GM10266 (cell line): ENCODE measurements at regions not wholly inside any gene's neighbourhood (a gene's known extent, or its start where the extent isn't known, plus 50 kb on each side); places are given as distances from the start of the nearest gene placed in this dataset.

Source experiments
- DNase-seq: peaks from one replicate; pipeline ENCODE4 v3.0.0; 2012; ENCODE audit errors: extremely low spot score
- TF ChIP-seq, protein P1 (sequence below): IDR thresholded peaks from 2 replicates; pipeline ENCODE4 v1.5.1; 2012; ENCODE audit warnings: mild to moderate bottlenecking, low read depth; ENCODE audit not compliant: control insufficient read depth, insufficient read depth; ENCODE audit errors: missing control alignments

DNA sequence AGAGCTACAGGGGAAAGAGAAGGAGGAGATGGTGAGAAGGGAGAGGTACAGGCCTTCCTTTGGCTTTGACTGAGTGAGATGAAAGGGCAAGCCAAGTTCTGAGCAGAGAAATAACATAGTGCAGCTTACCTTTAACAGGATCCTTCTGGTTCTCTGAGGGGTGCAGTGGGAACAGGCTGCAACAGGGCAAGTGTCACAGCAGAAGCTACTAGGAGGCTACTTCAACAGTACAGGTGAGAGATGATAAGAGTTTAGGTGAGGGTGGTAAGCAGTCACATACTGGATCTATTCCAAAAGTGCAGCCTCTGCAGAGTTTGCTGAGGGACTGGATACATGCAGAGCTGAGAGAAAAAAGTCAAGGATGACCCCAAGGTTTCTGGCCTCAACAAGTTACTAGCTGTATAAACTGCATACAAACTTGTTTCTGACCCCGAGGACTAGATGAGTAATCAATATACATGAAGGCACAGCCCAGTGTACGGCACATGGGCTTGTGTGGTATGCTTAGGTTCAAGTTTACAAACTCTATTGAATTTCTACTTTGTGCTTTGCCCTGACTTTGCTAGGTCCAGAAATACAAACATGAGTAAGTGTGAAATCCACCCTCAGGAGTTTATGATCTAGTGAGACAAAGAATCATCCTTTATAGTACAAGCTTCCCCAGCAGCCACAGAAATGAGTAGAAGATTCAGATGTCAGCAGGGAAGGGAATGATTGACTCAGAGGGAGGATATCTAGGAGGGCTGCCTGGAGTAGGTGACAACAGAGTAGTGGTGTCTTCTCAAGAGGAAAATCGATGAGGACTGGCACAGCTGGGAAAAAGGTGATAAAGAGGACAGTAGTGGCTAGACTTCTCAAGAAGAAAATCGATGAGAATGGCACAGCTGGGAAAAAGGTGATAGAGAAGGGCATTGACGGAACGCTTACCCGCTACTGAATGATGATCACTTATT lies 78.2 kb upstream of the TJP1 start:
- TF ChIP-seq, protein P1, sequence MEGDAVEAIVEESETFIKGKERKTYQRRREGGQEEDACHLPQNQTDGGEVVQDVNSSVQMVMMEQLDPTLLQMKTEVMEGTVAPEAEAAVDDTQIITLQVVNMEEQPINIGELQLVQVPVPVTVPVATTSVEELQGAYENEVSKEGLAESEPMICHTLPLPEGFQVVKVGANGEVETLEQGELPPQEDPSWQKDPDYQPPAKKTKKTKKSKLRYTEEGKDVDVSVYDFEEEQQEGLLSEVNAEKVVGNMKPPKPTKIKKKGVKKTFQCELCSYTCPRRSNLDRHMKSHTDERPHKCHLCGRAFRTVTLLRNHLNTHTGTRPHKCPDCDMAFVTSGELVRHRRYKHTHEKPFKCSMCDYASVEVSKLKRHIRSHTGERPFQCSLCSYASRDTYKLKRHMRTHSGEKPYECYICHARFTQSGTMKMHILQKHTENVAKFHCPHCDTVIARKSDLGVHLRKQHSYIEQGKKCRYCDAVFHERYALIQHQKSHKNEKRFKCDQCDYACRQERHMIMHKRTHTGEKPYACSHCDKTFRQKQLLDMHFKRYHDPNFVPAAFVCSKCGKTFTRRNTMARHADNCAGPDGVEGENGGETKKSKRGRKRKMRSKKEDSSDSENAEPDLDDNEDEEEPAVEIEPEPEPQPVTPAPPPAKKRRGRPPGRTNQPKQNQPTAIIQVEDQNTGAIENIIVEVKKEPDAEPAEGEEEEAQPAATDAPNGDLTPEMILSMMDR = no peak
- DNase-seq = no peak

DNA sequence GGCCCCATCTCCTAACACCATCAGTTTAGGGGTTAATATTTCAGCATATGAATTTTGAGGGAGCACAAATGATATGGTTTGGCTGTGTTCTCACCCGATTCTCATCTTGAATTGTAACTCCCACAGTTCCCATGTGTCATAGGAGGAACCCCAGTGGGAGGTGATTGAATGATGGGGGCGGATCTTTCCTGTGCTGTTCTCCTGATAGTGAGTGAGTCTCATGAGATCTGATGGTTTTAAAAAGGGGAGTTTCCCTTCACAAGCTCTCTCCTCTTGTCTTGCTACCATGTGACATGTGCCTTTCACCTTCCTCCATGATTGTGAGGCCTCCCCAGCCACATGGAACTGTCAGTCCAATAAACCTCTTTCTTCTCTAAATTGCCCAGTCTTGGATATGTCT lies 73.8 kb upstream of the TJP1 start:
- TF ChIP-seq, protein P1 = no peak
- no peak for DNase-seq

DNA sequence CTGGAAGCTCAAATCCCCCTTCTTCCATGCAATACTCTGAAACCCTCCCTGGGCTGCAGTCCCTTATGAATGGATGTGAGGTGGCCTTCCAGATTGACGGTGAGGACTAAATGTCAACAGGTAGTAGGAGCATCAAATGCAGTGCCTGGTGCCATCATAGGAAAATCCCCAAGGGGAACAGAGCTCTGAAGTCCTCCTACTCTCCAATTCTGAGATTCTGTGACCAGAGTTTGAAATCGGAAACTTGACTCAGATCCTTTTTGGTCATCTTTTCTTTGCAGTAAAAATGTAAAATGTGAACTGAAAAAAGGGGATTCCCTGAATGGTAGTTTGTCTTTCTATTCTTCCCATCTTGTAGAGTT lies 68.8 kb upstream of the TJP1 start:
- TF ChIP-seq, protein P1 = no peak
- no peak for DNase-seq

DNA sequence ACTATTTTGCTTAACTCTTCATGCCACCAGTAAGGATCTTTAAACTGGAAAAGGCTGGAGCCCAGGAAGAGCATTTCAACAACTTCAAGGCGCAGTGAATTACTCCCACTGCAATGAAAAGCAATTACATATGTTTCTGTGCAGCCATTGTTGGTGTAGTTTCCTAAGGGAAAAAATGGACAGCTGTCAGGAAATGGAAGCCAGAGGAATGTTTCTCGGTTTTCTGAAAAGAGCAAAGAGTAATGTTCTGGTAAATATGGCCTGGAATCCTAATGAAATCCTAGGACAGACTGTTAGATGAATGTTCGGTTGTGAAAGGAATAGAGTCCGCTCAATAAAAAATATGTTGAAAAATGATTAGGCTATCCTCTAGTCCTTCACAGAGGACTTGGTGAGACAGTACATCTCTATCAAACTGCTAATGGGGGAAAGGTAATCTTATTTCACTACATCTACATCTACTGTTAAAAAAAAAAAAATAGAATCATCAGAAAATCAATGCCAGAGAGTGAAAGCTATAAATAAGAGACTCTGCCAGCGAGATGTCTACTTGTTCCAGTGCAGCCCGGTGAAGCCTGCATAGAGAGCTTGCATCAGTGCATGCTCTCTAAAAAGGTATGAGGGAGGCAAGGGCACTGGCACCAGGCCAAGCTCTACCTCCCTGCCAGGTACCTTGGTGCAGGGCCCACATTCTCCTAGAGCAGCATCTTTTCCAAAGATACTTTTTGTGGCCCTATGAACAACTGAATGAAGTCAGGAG lies 68.2 kb upstream of the TJP1 start:
- TF ChIP-seq, protein P1 = no peak
- DNase-seq = no peak

DNA sequence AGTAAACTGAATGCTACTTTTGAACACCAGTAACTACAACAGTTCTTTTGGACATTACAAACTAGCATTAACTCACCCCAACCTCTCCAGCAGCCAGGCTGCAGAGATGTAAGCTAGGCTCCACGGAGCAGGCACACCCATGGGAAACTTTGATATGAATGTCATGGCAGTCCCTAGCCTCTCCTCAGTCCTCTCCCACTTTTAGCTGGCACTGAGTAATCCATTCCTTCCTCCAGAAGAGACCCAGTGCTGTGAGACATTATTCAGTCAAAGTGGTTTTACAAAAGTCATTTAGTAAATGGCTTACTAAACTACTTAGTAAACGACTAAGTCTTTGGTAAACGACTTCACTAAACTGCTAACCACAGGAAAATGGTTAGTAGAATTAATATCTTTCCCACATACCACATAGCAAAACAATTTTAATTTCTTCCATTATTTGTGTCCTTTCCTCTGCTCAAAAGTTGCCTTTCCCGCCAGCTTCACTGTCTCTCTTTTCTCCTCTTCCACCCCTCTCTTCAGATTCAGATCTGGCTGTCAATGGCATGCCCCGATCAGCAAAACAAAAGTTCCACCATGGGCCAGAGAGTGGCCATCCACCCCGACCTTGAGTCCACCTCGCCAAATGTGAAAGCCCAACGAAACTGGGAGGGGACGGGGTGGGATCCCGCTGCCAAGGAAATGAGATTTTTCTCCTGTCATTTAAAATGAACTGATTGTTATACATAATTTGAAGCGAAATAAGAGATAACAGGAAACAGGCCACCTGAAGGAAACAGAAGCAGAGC lies 67.5 kb upstream of the TJP1 start:
- TF ChIP-seq, protein P1 = no peak
- DNase-seq = no peak

DNA sequence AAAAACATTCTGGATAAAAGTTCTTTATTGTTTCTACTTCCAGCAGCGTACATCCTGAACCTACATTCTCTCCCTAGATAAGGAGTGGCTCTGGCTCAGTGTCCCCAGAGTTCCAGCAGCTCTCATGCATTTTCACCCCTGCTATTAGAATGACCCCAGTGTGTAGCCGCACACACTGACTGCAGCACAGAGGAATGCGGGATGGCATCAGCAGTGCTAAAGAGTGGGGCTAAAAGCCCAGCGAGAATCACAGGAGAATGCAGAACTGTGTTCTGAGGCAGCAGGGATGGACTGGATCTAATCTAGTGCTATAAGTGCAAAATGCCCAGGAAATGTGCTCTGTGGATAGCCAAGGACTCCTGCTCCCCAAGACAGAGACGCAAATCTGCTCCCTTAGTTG lies 66.4 kb upstream of the TJP1 start:
- TF ChIP-seq, protein P1 = no peak
- DNase-seq = no peak

DNA sequence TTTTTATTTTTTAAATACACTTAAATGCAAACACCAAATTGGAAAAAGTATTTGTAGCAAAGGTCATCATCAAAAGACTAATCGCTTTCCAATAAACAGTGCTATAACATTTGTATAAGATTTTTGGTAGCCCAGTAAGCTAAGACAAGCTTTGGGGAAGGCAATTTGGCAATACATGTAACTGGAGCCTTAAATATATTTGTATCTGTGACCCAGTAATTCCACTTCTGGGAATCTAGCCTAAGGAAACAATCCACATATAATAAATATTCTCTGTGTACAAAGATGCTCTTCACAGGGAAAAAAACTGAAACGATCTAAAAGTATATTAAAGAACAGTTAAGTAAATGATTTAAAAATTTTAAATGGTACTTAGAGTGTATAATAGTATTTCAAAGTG lies 65.5 kb upstream of the TJP1 start:
- TF ChIP-seq, protein P1 = no peak
- no peak for DNase-seq
